ENCODE measurements at regions not wholly inside any gene's neighbourhood (a gene's known extent, or its start where the extent isn't known, plus 50 kb on each side); places are given as distances from the start of the nearest gene placed in this dataset.

GRCh38 chr20:51979226-51979625, 176.9 kb upstream of the SALL4 start:
- TF ChIP-seq POLR2A (IDR thresholded peaks at IDR 0.05) (no peak), POLR2AphosphoS5 (IDR thresholded peaks at IDR 0.05) (no peak)
- TF ChIP-seq, protein P1, sequence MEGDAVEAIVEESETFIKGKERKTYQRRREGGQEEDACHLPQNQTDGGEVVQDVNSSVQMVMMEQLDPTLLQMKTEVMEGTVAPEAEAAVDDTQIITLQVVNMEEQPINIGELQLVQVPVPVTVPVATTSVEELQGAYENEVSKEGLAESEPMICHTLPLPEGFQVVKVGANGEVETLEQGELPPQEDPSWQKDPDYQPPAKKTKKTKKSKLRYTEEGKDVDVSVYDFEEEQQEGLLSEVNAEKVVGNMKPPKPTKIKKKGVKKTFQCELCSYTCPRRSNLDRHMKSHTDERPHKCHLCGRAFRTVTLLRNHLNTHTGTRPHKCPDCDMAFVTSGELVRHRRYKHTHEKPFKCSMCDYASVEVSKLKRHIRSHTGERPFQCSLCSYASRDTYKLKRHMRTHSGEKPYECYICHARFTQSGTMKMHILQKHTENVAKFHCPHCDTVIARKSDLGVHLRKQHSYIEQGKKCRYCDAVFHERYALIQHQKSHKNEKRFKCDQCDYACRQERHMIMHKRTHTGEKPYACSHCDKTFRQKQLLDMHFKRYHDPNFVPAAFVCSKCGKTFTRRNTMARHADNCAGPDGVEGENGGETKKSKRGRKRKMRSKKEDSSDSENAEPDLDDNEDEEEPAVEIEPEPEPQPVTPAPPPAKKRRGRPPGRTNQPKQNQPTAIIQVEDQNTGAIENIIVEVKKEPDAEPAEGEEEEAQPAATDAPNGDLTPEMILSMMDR (IDR thresholded peaks at IDR 0.05) = no peak
